HG03159 (cell line): ENCODE measurements at regions not wholly inside any gene's neighbourhood (a gene's known extent, or its start where the extent isn't known, plus 50 kb on each side); places are given as distances from the start of the nearest gene placed in this dataset.
"Not testable (repeated sequence)": the region's sequence is repeated elsewhere in the genome, so short reads cannot be mapped to it uniquely, and the experiment has no call there.

Experiments used
- ATAC-seq: cut with Tn5 transposase; IDR thresholded peaks from one replicate; pipeline ENCODE4 v1.9.1; 2021; ENCODE audit warnings: mild to moderate bottlenecking, moderate library complexity; ENCODE audit not compliant: unreplicated experiment

- peak; percentile 39 for ATAC-seq
Observed at GRCh38 chr17:71850812-71851211, 270.0 kb upstream of the SOX9 start.

GRCh38 chr17:71855010-71855409 is 265.8 kb upstream of the SOX9 start:
- ATAC-seq = no peak

- no peak for ATAC-seq
Observed at GRCh38 chr17:71864755-71865154, 256.1 kb upstream of the SOX9 start.

- no peak for ATAC-seq
Observed at GRCh38 chr17:71866095-71866494, 254.7 kb upstream of the SOX9 start.

GRCh38 chr17:71869293-71869692 is 251.5 kb upstream of the SOX9 start:
- no peak for ATAC-seq

- no peak for ATAC-seq
Observed at GRCh38 chr17:71869841-71870545, 250.8 kb upstream of the SOX9 start.

- ATAC-seq = no peak
Observed at GRCh38 chr17:71870546-71870862, 250.3 kb upstream of the SOX9 start.

- ATAC-seq = no peak
Observed at GRCh38 chr17:71872843-71873485, 247.9 kb upstream of the SOX9 start.

GRCh38 chr17:71874773-71875172 is 246.0 kb upstream of the SOX9 start:
- ATAC-seq = not testable (repeated sequence)

- no peak for ATAC-seq
Observed at GRCh38 chr17:71878271-71878670, 242.5 kb upstream of the SOX9 start.

GRCh38 chr17:71878998-71879397 is 241.8 kb upstream of the SOX9 start:
- no peak for ATAC-seq

- ATAC-seq = no peak
Observed at GRCh38 chr17:71881041-71881440, 239.8 kb upstream of the SOX9 start.

GRCh38 chr17:71881581-71881980 is 239.2 kb upstream of the SOX9 start:
- ATAC-seq = no peak

GRCh38 chr17:71883258-71883657 is 237.6 kb upstream of the SOX9 start:
- ATAC-seq = no peak

GRCh38 chr17:71883845-71884244 is 237.0 kb upstream of the SOX9 start:
- no peak for ATAC-seq

GRCh38 chr17:71885662-71886061 is 235.2 kb upstream of the SOX9 start:
- no peak for ATAC-seq

GRCh38 chr17:71899317-71899716 is 221.5 kb upstream of the SOX9 start:
- ATAC-seq = no peak

GRCh38 chr17:71900621-71901229 is 220.1 kb upstream of the SOX9 start:
- ATAC-seq = no peak

- ATAC-seq = no peak
Observed at GRCh38 chr17:71902894-71903506, 217.8 kb upstream of the SOX9 start.

- ATAC-seq = no peak
Observed at GRCh38 chr17:71905376-71906031, 215.3 kb upstream of the SOX9 start.

GRCh38 chr17:71909155-71909554 is 211.7 kb upstream of the SOX9 start:
- no peak for ATAC-seq
